ENCODE measurements at regions not wholly inside any gene's neighbourhood (a gene's known extent, or its start where the extent isn't known, plus 50 kb on each side); places are given as distances from the start of the nearest gene placed in this dataset.

DNA sequence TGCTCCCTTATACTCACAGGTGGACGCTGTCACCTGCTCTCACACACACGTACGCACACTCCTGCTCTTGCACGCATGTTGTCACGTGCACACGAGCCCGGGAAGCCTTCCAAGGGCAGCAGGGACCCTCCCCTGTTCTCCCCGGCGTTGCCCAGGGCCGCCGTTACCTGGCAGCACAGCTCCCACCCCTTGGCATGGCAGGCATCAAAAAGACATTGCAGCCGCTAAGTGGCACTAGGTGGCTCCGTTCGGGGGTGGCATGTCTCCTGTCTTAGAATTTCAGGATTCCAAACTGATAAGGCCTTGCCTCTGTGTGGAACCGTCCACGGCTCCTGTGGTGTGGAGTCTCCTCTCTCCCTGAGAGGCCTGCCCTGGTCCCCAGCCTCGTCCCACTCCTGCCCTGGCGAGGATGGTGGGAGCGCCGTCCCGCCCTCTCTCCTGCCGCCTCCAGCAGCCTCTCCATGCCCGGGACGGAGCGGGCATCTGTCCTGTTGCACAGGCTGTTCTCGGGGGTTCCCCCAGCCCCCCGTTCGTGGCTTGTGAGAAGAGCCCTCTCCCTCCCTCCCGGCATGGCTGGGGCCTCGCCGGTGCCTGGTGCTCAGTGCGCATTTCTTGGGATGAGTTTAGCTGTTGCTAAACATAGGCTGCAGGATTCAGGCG is 126.7 kb upstream of the GSE1 start:
- TF ChIP-seq POLR2AphosphoS5 (IDR thresholded peaks at IDR 0.05; ENCODE audit: low read depth, low read length) = no peak
- no peak for TF ChIP-seq SIN3A (IDR thresholded peaks at IDR 0.05; ENCODE audit: borderline replicate concordance, insufficient read depth, low read length)
